ENCODE measurements at regions not wholly inside any gene's neighbourhood (a gene's known extent, or its start where the extent isn't known, plus 50 kb on each side); places are given as distances from the start of the nearest gene placed in this dataset.
A peak's percentile ranks its signal among the peaks of the same experiment; 100 is the strongest.

- H3K27ac ChIP-seq = peak overlapping the region; percentile 88; the same call in 1 of the 2 replicates
- no peak for TF ChIP-seq CTCF (conservative IDR thresholded peaks at IDR 0.05)
Measured at GRCh38 chr12:93153321-93153720, 224.2 kb upstream of the EEA1 start.

DNA sequence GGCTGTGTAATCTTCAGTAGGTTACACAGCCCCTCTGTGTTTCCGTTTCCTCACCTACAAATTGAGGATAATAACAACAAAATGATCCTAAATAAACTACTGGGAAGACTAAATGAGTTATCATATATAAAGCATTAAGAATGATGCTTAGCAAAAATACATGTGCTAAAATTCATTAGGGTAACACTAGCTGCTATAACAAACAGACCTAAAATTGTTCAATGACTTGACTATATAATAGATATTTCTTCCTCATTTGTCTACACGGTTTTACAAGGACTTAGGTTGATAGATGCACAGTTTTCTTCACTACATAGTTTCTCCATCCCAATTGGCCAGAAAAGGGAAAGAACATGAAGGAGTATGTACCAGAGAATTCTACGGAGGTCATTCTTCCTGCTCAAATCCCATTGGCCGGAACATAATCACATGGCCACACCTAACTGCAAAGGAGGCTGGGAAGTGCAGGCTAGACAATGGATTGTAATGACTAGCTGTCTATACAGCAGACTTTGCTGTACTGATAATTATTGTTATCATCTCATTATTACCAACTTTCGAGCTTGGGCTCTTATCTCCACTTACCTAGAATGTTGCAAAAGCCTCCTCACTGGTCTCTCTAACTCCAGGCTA, 223.5 kb upstream of the NUDT4 start:
- TF ChIP-seq CTCF (conservative IDR thresholded peaks at IDR 0.05) = no peak
- peak overlapping the region; percentile 88 for H3K27ac ChIP-seq

- TF ChIP-seq CTCF (conservative IDR thresholded peaks at IDR 0.05) = no peak
- peak overlapping the region; percentile 88 for H3K27ac ChIP-seq
Measured at GRCh38 chr12:93154753-93155480, 222.8 kb upstream of the NUDT4 start.

- no peak for TF ChIP-seq CTCF (conservative IDR thresholded peaks at IDR 0.05)
Measured at GRCh38 chr12:93156086-93156716, 221.5 kb upstream of the NUDT4 start.

DNA sequence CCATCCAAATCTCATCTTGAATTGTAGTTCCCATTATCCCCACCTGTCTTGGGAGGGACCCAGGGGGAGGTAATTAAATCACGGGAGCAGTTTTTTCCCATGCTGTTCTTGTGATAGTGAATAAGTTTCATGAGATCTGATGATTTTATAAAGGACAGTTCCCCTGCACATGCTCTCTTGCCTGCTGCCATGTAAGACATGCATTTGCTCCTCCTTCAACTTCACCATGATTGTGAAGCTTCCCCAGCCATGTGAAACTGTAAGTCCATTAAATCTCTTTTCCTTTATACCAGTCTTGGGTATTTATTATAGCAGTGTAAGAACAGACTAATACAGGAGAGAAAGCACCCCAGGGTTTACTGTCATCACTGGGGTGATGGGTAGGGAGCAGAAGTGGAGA, 220.4 kb upstream of the NUDT4 start:
- TF ChIP-seq CTCF (conservative IDR thresholded peaks at IDR 0.05) = no peak

More at GRCh38 chr12:93156086-93156716, 221.5 kb upstream of the NUDT4 start:
- H3K27ac ChIP-seq = peak overlapping the region; percentile 88

DNA sequence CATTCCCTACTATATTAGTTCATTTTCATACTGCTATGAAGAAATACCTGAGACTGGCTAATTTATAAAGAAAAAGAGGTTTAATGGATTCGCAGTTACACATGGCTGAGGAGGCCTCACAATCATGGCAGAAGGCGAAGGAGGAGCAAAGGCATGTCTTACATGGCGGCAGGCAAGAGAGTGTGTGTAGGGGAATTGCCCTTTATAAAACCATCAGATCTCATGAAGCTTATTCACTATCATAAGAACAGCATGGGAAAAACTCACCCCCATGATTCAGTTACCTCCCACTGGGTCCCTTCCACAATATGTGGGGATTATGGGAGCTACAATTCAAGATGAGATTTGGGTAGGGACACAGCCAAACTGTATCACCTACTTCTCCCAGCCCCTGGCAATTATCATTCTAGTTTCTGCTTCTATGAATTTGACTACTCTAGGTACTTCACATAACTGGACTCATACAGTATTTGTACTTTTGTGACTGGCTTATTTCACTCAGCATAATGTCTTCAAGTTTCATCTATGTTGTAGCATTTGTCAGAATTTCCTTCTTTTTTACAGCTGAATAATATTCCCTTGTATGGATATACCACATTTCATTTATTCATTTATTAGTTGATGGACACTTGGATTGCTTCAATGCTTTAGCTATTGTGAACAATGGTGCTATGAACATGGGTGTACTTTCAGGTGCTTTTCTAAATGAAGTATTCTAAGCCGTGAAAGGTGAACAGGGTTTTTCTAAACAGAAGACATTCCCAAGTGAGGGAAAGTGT, 219.5 kb upstream of the NUDT4 start:
- H3K27ac ChIP-seq = no peak overlapping the region
- no peak for TF ChIP-seq CTCF (conservative IDR thresholded peaks at IDR 0.05)

More for the DNA sequence above, 220.4 kb upstream of the NUDT4 start:
- H3K27ac ChIP-seq = peak overlapping the region; percentile 88

All from VCaP (cell line).